ENCODE measurements at regions not wholly inside any gene's neighbourhood (a gene's known extent, or its start where the extent isn't known, plus 50 kb on each side); places are given as distances from the start of the nearest gene placed in this dataset.

DNA sequence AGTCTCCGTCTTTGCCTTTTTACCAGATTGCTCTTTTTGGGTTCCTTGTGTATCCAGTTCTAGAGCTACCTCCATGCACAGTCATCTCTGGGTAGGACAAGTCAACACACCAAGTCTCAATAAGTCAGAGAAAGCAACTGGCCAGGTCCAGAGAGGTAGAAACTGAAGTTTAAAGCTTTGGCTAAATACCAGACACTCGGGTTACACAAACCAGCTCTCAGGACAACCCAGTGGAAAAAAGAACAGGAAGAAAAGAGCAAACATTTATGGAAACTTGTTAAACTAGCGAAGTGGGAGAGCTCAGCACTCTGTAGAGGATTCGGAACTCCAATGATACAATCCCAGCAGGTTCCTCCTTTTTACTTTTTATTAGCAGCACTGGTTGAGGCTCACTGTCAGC lies 291.0 kb upstream of the CPEB2 start:
- no peak for DNase-seq (ENCODE audit: low spot score)

DNA sequence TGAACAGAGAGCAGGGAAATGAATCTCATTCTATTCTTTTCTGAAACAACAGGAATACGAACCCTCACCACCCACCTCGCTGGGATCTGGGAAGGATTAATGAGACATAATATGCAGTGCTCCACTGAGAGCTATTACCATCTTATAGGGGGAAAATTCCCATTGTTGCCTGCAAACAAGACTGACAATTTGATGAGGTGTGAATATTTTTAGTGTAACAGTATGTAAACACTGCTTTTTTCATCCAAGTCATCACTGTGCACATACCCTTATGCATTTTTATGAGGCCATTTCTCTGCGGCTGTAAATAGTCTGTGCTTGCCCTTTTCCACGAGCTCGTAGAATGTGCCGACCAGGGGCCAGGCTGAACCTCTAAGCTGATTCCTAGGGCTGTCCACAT lies 285.6 kb upstream of the CPEB2 start:
- DNase-seq (ENCODE audit: low spot score): no peak

GRCh38 chr4:14719053-14719452 lies 283.2 kb upstream of the CPEB2 start:
- no peak for DNase-seq (ENCODE audit: low spot score)

DNA sequence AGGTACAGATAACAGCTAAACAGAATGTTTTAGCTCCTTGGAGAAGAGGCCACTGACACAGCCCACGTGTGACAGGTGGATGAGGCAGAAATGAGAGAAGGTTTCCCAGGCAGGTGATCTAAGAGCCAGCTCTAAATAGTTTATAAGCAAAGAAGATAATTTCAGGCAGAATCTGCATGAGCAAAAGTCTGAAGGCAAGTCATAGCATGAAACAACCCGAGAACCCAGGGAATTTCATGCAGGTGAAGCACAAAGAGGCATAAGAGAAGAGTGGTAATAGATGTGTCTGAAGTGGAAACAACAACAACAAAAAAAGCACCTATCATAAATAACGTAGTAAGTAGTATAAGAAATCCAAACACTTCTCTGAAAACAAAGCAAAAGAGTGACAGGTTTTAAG lies 275.8 kb upstream of the CPEB2 start:
- DNase-seq (ENCODE audit: low spot score): no peak

DNA sequence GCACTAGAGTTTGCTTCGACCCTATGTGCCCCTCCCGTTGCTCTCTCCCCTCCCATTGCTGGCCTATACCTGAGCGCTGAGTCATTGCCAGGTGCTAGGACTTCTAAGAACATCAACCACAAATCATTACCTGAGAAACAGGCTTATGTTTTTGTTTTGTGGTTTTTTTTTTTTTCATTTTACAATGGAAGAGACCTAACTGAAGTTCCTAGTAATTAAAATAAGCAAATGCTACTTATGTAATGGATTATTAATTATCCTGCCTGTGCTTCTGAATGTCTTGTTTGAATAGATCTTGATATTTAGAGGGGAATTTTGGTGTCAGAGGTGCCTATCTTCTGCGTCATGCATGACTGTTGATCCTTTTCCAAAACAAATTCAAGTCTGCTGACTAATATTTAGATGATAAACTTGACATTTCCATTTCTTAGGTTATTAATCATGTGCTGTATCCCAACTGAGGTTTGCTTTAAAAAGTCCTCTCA lies 275.4 kb upstream of the CPEB2 start:
- DNase-seq (ENCODE audit: low spot score): no peak

GRCh38 chr4:14729282-14730000 lies 272.8 kb upstream of the CPEB2 start:
- no peak for DNase-seq (ENCODE audit: low spot score)

DNA sequence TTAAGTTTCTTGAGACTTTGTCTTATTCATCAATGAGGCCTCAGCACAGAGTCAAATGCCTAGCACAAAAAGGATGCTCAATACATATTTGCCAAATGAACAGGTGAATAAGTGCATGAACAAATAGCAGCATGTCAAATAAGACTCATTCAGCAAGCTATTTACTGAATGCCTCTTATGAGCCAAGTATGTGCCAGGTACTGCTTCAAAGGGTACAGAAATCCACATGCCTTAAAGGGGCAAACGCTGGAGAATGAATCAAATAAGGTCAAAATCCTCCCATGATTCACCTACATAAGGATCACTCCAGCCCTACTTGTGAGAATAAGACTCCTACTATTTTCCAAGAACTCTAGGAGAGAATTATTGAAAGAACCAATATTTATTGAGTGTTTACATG lies 260.2 kb upstream of the CPEB2 start:
- DNase-seq (ENCODE audit: low spot score): no peak

- DNase-seq (ENCODE audit: low spot score): no peak
These were observed 259.1 kb upstream of the CPEB2 start for GRCh38 chr4:14743172-14743571.

DNA sequence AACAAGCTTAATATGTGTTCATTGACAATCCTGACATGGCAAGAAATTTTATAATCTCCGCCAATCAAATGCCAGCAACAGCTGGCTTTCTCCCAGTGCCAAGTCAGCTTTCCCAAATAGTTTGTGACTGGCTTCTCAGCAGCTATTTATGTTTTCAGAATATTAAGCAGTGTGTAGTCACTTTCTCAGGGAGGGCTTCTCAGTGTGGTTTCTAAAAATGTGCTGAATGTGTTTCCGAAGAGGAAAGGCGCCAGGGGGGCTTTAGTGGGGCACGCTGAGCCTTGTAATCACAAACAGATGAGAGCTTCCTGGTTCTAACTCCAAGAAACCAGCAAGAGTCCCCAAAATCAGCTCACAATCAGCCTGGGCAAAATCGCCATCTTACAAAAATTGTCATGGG lies 258.7 kb upstream of the CPEB2 start:
- no peak for DNase-seq (ENCODE audit: low spot score)

GRCh38 chr4:14744346-14744745 lies 257.9 kb upstream of the CPEB2 start:
- no peak for DNase-seq (ENCODE audit: low spot score)

- DNase-seq (ENCODE audit: low spot score): peak; percentile 3
These were observed 252.4 kb upstream of the CPEB2 start for GRCh38 chr4:14749910-14750309.

DNA sequence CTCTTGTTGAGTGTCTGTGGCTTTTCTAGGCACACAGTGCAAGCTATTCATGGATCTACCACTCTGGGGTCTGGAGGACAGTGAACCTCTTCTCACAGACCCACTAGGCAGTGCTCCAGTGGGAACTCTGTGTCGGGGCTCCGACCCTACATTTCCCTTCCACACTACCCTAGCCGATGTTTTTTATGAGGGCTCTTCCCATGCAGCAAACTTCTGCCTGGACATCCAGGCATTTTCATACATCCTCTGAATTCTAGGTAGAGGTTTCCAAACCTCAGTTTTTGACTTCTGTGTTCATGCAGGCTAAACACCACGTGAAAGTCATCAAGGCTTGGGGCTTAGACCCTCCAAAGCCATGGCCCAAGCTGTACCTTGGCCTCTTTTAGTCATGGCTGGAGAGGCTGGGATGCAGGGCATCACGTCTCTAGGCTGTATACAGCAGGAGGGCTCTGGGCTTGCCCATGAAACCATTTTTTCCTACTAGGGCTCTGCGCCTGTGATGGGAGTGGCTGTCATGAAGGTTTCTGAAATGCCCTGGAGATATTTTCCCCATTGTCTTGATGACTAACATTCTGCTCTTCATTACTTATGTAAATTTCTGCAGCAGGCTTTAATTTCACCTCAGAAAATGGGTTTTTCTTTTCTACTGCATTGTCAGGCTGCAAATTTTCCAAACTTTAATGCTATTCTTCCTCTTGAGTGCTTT lies 249.8 kb upstream of the CPEB2 start:
- no peak for DNase-seq (ENCODE audit: low spot score)

- DNase-seq (ENCODE audit: low spot score): no peak
These were observed 235.1 kb upstream of the CPEB2 start for GRCh38 chr4:14767142-14767541.

- no peak for DNase-seq (ENCODE audit: low spot score)
These were observed 233.8 kb upstream of the CPEB2 start for GRCh38 chr4:14768449-14768848.

GRCh38 chr4:14769993-14770392 lies 232.3 kb upstream of the CPEB2 start:
- DNase-seq (ENCODE audit: low spot score): no peak

GRCh38 chr4:14771094-14771493 lies 231.2 kb upstream of the CPEB2 start:
- DNase-seq (ENCODE audit: low spot score): no peak

GRCh38 chr4:14771504-14772175 lies 230.6 kb upstream of the CPEB2 start:
- no peak for DNase-seq (ENCODE audit: low spot score)

- no peak for DNase-seq (ENCODE audit: low spot score)
These were observed 229.9 kb upstream of the CPEB2 start for GRCh38 chr4:14772388-14772787.

DNA sequence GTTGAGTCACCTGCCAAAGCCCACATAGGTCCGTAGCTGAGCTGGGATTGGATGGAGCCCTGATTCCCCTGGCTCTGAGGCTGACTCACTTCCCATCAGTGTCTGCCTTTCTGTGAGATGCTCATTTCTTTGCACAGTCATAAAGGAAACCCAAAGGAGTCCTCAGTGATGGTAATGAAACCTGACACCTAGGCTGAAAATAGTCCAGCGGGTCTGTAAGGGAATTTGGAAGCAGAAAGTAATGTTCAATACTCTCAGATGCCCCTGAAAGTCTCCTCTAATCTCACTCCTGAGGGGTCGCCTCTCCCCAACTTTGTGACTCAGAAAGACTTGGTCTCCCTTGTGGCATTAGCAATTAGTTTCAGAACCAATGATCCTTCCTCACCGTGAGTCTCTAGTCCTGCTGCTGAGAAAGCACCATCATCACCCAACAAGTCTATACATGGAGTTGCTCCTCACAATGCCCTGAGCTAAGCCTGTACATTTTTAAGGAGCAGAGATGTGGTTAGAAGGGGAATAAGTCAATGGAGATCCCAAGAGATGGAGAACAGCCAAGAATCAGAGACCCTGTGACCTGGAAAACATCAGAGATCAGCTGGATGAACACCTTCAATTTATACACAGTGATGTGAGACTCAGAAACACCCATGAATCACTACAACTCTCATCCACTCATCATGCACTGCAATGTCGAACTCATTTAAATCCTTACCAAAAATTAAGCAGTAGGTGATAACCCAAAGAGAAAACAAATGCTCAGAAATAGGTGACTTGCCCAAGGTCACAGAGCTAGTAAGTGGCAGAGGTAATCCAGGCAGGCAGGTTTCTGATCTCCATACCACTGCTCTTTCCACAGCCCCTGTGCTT lies 219.0 kb upstream of the CPEB2 start:
- no peak for DNase-seq (ENCODE audit: low spot score)

DNA sequence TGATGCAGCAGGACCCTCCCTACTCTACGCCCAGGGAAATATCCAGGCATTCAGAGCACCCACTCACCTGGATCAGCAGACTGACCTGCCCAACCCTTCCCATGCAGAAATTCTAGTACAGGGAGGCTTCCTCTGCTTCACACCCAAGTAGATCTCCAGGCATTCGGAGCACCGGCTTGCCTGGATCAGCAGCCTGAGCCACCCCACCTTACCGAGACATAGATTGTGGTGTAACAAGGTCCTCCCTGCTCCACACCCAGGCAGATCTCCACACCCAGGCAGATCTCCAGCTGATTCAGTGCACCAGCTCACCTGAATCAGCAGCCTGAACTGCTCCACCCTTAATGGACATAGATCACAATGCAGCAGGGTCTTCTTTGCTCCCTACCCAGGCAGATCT lies 215.1 kb upstream of the CPEB2 start:
- no peak for DNase-seq (ENCODE audit: low spot score)

- DNase-seq (ENCODE audit: low spot score): no peak
These were observed 214.4 kb upstream of the CPEB2 start for GRCh38 chr4:14787894-14788293.

GRCh38 chr4:14790494-14790893 lies 211.8 kb upstream of the CPEB2 start:
- no peak for DNase-seq (ENCODE audit: low spot score)
